A673 (cell line): ENCODE measurements at regions not wholly inside any gene's neighbourhood (a gene's known extent, or its start where the extent isn't known, plus 50 kb on each side); places are given as distances from the start of the nearest gene placed in this dataset.
A peak's percentile ranks its signal among the peaks of the same experiment; 100 is the strongest.

Source experiments
- BruUV-seq: library from RNA; stranded (reverse); fragments of 400-500 nt; replicated peaks from 2 replicates; lab custom pipeline; 2021; lab: Mats Ljungman, UMichigan
- CTCF ChIA-PET: fragments of 300-600 bp; sonication (Branson Sonifier 250); formaldehyde crosslinking; loops from one replicate; lab custom pipeline; 2022; ENCODE audit warnings: antibody characterized with exemption; lab: Charles Lee
- POLR2A ChIA-PET: fragments of 300-600 bp; sonication (Branson Sonifier 250); formaldehyde crosslinking; loops from one replicate; lab custom pipeline; 2022; ENCODE audit warnings: antibody characterized with exemption; ENCODE audit not compliant: low non-redundant PET; lab: Charles Lee
- DNase-seq: peaks from one replicate; pipeline ENCODE4 v3.0.0-alpha.2; 2015; ENCODE audit warnings: low spot score
- H3K27ac ChIP-seq: fragments of 200-600 bp; sonication (generic); 2 replicates; pipeline ENCODE4 v1.5.1; 2016; ENCODE audit warnings: mixed run types, low read depth, mild to moderate bottlenecking, mixed read lengths, antibody characterized with exemption, low read length; ENCODE audit not compliant: poor library complexity, severe bottlenecking
- H3K27me3 ChIP-seq: fragments of 200-600 bp; sonication (generic); replicated peaks from 2 replicates; pipeline ENCODE4 v1.6.1; 2017; ENCODE audit warnings: mixed run types, low read depth, mild to moderate bottlenecking, mixed read lengths, antibody characterized with exemption, low read length; ENCODE audit not compliant: insufficient read depth, poor library complexity
- H3K36me3 ChIP-seq: fragments of 200-600 bp; sonication (generic); 2 replicates; pipeline ENCODE4 v1.6.1; 2016; ENCODE audit warnings: mixed run types, mild to moderate bottlenecking, mixed read lengths, antibody characterized with exemption, low read length; ENCODE audit not compliant: insufficient read depth, poor library complexity, severe bottlenecking
- H3K4me1 ChIP-seq: fragments of 200-600 bp; sonication (generic); 2 replicates; pipeline ENCODE4 v1.6.1; 2017; ENCODE audit warnings: mixed run types, mild to moderate bottlenecking, mixed read lengths, antibody characterized with exemption, low read length; ENCODE audit not compliant: insufficient read depth, poor library complexity, severe bottlenecking
- H3K4me3 ChIP-seq: fragments of 200-600 bp; sonication (generic); 2 replicates; pipeline ENCODE4 v1.5.1; 2016; ENCODE audit warnings: low read depth, mixed run types, mild to moderate bottlenecking, mixed read lengths, low read length; ENCODE audit not compliant: poor library complexity, severe bottlenecking
- H3K9me3 ChIP-seq: fragments of 200-600 bp; sonication (generic); 2 replicates; pipeline ENCODE4 v1.6.1; 2016; ENCODE audit warnings: mixed run types, low read depth, mild to moderate bottlenecking, mixed read lengths, antibody characterized with exemption, low read length; ENCODE audit not compliant: poor library complexity, severe bottlenecking
- CTCF ChIP-seq: fragments of 300-800, 200-600 bp; sonication (generic); conservative IDR thresholded peaks from 2 replicates; pipeline ENCODE4 v1.5.1; 2017; ENCODE audit warnings: low read depth, mild to moderate bottlenecking, antibody characterized with exemption, low read length, moderate library complexity, mixed read lengths
- EZH2 ChIP-seq: fragments of 200-600 bp; sonication (generic); IDR thresholded peaks from 2 replicates; pipeline ENCODE4 v1.6.1; 2017; ENCODE audit warnings: borderline replicate concordance, low read depth, mild to moderate bottlenecking, mixed read lengths, antibody characterized with exemption, low read length; ENCODE audit not compliant: poor library complexity, severe bottlenecking
- intact Hi-C: fragments of 100-400 bp; cut with micrococcal nuclease; formaldehyde crosslinking; loops from one replicate; pipeline ENCODE4 v1.10.0; 2022; ENCODE audit not compliant: unreplicated experiment

DNA sequence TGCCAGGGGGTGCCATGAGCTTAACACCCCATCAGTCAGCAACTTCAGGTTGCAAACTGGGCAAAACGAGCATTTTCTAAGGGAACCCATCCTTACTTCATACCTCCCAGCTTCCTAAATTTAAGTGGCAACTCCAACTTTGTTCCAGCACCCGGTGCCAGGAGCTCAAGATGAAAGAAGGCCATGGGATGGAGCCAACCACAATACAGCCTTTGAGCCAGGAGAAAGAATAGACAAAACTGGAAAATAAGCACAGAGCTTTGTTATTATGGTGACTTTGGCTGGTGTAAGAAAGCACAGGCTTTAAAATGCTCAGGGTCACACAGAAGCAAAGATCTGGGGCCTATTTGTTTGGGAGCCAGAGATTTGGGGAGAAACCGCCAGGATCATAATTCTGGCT lies 388.7 kb upstream of the MGMT start:
- peak overlapping the region; percentile 70 for H3K27ac ChIP-seq
- intact Hi-C loops: no loop called here
- no peaks in the 10 kb centered on the region for H3K27me3 ChIP-seq
- H3K9me3 ChIP-seq: peaks cover 12% of the 10 kb centered on the region
- DNase-seq: no peak
- CTCF ChIA-PET: no interaction called here
- TF ChIP-seq EZH2 (no peak), CTCF (no peak)
- H3K4me1 ChIP-seq: peaks cover 17% of the 10 kb centered on the region
- no peaks in the 10 kb centered on the region for H3K36me3 ChIP-seq
- H3K4me3 ChIP-seq: no peak overlapping the region
- POLR2A ChIA-PET: no interaction called here
- BruUV-seq: no TSS peak

DNA sequence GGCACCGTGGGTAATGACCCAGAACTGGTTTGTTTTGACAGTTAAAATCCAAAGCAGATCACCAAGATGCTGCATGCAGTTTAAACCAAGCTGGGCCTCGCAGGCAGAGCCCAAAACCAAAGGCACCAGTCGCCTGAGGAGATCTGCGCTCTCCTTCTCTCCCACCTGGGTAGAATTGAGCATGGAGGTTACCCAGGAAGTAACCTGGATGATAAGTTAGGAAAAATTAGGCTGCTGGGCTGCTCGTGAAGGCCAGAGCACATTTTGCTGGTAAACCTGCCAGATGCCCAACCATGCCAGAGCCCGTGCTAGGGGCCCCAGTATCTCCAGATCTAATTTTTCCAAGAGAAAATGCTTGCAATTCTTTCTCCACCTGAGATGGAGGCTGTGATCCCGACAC lies 388.3 kb upstream of the MGMT start:
- TF ChIP-seq EZH2 (no peak), CTCF (no peak)
- Histone ChIP-seq H3K36me3 (no peaks in the 10 kb centered on the region), H3K27me3 (no peaks in the 10 kb centered on the region), H3K9me3 (peaks cover 12% of the 10 kb centered on the region), H3K4me3 (no peak overlapping the region), H3K27ac (peak overlapping the region; percentile 70), H3K4me1 (peaks cover 17% of the 10 kb centered on the region)
- BruUV-seq: no TSS peak
- intact Hi-C loops: no loop called here
- ChIA-PET CTCF (no interaction called here), POLR2A (no interaction called here)
- no peak for DNase-seq

DNA sequence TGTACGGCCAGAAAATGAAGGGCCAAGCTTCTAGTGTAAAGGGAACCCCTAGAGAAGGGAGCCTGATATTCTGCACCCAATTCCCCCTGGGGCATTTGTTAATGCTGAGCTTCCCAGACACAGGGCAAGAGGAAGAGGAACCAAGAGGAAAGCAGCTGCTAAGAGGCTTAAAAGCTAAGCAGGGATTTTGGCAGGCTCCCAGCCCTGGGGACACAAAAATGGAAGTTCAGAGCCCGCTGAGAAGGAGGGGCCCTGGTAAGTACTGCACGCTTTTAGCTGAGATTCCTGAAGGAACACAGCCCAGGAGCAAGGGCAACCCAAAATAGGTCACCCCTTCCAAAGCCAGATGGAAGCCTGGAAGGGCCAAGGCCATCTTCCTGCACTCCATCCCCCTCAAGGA lies 387.3 kb upstream of the MGMT start:
- peak overlapping the region; percentile 70 for H3K27ac ChIP-seq
- peaks cover 16% of the 10 kb centered on the region for H3K9me3 ChIP-seq
- no peak for TF ChIP-seq CTCF
- no peak for TF ChIP-seq EZH2
- no peaks in the 10 kb centered on the region for H3K36me3 ChIP-seq
- no peaks in the 10 kb centered on the region for H3K27me3 ChIP-seq
- POLR2A ChIA-PET: interaction anchor here (0.7 kb wide), 1 partner anchor 97 kb away, joined by 5 read pairs; no protein-coding TSS in a partner anchor
- H3K4me1 ChIP-seq: peaks cover 17% of the 10 kb centered on the region
- BruUV-seq: no TSS peak
- H3K4me3 ChIP-seq: no peak overlapping the region
- CTCF ChIA-PET: no interaction called here
- intact Hi-C loops: no loop called here
- peak; percentile 94 for DNase-seq
